SK-N-SH (cell line): ENCODE measurements at regions not wholly inside any gene's neighbourhood (a gene's known extent, or its start where the extent isn't known, plus 50 kb on each side); places are given as distances from the start of the nearest gene placed in this dataset.

Source experiments
- FOXJ3 ChIP-seq: sonication (generic); formaldehyde crosslinking; IDR thresholded peaks from 2 replicates; pipeline ENCODE4 v1.5.1; 2020; ENCODE audit warnings: mild to moderate bottlenecking, missing genetic modification reagents
- POLR2AphosphoS5 ChIP-seq: IDR thresholded peaks from 2 replicates; pipeline ENCODE4 v1.6.1; 2012; ENCODE audit warnings: low read depth, low read length
- RFX5 ChIP-seq: IDR thresholded peaks from 2 replicates; pipeline ENCODE4 v1.6.1; 2012; ENCODE audit warnings: mild to moderate bottlenecking, improper control_type of control experiment, low read length
- TEAD4 ChIP-seq: IDR thresholded peaks from 2 replicates; pipeline ENCODE4 v1.4.0; 2012; ENCODE audit warnings: mild to moderate bottlenecking, borderline replicate concordance; ENCODE audit not compliant: insufficient read depth
- TF ChIP-seq, protein P1 (sequence below): IDR thresholded peaks from 2 replicates; pipeline ENCODE4 v1.6.1; 2012; ENCODE audit warnings: mild to moderate bottlenecking, low read depth, low read length, moderate library complexity
- TF ChIP-seq, protein P2 (sequence below): fragments of 200-600 bp; sonication (generic); IDR thresholded peaks from 2 replicates; pipeline ENCODE4 v1.6.1; 2017; ENCODE audit warnings: antibody characterized with exemption, mild to moderate bottlenecking, moderate library complexity

DNA sequence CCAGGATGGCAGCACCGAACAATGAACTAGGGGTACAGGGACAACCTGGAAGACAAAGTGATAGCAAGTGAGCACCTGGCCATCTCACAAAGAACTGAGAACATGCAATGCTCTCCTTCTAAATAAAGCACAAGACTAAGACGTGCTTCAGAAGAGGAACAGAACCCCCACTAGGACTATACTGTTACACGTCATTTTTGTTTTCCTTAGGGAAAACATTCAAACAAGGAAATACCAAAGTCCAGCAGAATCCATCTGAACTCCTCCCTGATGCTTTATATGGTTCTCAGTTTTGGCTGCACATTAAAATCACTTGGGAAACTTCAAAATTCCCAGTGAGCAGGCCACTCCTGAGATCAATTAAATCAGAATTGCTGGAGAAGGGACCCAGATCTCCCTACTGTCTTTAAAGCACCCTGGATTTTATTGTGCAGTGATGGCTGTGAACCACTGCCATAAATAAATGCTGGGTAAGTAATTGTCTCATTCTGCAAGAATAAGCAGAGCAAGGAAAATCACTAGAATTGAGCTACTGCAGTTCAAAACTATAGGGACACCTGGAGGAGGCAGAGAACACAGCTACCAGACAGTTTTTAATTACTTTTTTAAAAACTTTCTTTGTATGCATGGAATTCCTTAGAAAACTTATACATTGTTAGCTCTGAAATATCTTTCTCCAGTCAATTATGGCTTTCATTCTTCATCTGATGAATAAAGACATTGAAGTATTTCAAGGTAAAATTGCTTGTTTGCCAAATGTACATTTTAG is 866.5 kb upstream of the GHITM start:
- TF ChIP-seq POLR2AphosphoS5 (no peak), TEAD4 (no peak), RFX5 (no peak), FOXJ3 (CRISPR knock-in tag) (no peak)
- TF ChIP-seq, protein P1, sequence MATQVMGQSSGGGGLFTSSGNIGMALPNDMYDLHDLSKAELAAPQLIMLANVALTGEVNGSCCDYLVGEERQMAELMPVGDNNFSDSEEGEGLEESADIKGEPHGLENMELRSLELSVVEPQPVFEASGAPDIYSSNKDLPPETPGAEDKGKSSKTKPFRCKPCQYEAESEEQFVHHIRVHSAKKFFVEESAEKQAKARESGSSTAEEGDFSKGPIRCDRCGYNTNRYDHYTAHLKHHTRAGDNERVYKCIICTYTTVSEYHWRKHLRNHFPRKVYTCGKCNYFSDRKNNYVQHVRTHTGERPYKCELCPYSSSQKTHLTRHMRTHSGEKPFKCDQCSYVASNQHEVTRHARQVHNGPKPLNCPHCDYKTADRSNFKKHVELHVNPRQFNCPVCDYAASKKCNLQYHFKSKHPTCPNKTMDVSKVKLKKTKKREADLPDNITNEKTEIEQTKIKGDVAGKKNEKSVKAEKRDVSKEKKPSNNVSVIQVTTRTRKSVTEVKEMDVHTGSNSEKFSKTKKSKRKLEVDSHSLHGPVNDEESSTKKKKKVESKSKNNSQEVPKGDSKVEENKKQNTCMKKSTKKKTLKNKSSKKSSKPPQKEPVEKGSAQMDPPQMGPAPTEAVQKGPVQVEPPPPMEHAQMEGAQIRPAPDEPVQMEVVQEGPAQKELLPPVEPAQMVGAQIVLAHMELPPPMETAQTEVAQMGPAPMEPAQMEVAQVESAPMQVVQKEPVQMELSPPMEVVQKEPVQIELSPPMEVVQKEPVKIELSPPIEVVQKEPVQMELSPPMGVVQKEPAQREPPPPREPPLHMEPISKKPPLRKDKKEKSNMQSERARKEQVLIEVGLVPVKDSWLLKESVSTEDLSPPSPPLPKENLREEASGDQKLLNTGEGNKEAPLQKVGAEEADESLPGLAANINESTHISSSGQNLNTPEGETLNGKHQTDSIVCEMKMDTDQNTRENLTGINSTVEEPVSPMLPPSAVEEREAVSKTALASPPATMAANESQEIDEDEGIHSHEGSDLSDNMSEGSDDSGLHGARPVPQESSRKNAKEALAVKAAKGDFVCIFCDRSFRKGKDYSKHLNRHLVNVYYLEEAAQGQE = no peak
- TF ChIP-seq, protein P2, sequence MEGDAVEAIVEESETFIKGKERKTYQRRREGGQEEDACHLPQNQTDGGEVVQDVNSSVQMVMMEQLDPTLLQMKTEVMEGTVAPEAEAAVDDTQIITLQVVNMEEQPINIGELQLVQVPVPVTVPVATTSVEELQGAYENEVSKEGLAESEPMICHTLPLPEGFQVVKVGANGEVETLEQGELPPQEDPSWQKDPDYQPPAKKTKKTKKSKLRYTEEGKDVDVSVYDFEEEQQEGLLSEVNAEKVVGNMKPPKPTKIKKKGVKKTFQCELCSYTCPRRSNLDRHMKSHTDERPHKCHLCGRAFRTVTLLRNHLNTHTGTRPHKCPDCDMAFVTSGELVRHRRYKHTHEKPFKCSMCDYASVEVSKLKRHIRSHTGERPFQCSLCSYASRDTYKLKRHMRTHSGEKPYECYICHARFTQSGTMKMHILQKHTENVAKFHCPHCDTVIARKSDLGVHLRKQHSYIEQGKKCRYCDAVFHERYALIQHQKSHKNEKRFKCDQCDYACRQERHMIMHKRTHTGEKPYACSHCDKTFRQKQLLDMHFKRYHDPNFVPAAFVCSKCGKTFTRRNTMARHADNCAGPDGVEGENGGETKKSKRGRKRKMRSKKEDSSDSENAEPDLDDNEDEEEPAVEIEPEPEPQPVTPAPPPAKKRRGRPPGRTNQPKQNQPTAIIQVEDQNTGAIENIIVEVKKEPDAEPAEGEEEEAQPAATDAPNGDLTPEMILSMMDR = no peak
